ENCODE measurements at regions not wholly inside any gene's neighbourhood (a gene's known extent, or its start where the extent isn't known, plus 50 kb on each side); places are given as distances from the start of the nearest gene placed in this dataset.

GRCh38 chr3:28008235-28008634 lies 233.2 kb upstream of the CMC1 start:
- no peaks in the 10 kb centered on the region for H3K4me1 ChIP-seq (ENCODE audit: insufficient read depth, low read length, poor library complexity, severe bottlenecking)
- no peak overlapping the region for H3K4me3 ChIP-seq (ENCODE audit: low read depth, low read length, poor library complexity, severe bottlenecking)
- TF ChIP-seq CTCF (conservative IDR thresholded peaks at IDR 0.05; ENCODE audit: low read length) (no peak), EZH2phosphoT487 (IDR thresholded peaks at IDR 0.05; ENCODE audit: borderline replicate concordance, low read depth, low read length) (no peak)
- no peaks in the 10 kb centered on the region for H3K9me2 ChIP-seq (ENCODE audit: insufficient read depth, low read length)
- CTCF ChIA-PET (ENCODE audit: unreplicated experiment) = no interaction called here
- no peaks in the 10 kb centered on the region for H4K20me1 ChIP-seq (ENCODE audit: insufficient read depth, low read length)
- intact Hi-C loops (cut with micrococcal nuclease; ENCODE audit: unreplicated experiment) = no loop called here
- no peak overlapping the region for H3K4me2 ChIP-seq (ENCODE audit: low read length)
- no peaks in the 10 kb centered on the region for H3K79me2 ChIP-seq (ENCODE audit: insufficient read depth, low read depth, low read length)
- H3K9me3 ChIP-seq (ENCODE audit: low read length) = no peaks in the 10 kb centered on the region
- H2AFZ ChIP-seq (ENCODE audit: low read length) = no peak overlapping the region
- POLR2A ChIA-PET = interaction anchor here (0.6 kb wide), 1 partner anchor 58 kb away, joined by 3 read pairs; no protein-coding TSS in a partner anchor
- no peaks in the 10 kb centered on the region for H3K36me3 ChIP-seq (ENCODE audit: insufficient read depth, low read length)
- BruUV-seq (replicated peaks) = no TSS peak
- no peak overlapping the region for H3K27ac ChIP-seq (ENCODE audit: low read depth, low read length, poor library complexity, severe bottlenecking)
- DNase-seq (ENCODE audit: low spot score) = no peak

- no peaks in the 10 kb centered on the region for H3K4me1 ChIP-seq (ENCODE audit: insufficient read depth, low read length, poor library complexity, severe bottlenecking)
- intact Hi-C loops (cut with micrococcal nuclease; ENCODE audit: unreplicated experiment) = no loop called here
Measured at GRCh38 chr3:28012830-28013229, 228.6 kb upstream of the CMC1 start.

GRCh38 chr3:28013864-28014473 lies 227.4 kb upstream of the CMC1 start:
- Histone ChIP-seq H3K9me2 (ENCODE audit: insufficient read depth, low read length) (no peaks in the 10 kb centered on the region), H3K9me3 (ENCODE audit: low read length) (no peaks in the 10 kb centered on the region), H3K27ac (ENCODE audit: low read depth, low read length, poor library complexity, severe bottlenecking) (no peak overlapping the region), H3K4me1 (ENCODE audit: insufficient read depth, low read length, poor library complexity, severe bottlenecking) (no peaks in the 10 kb centered on the region), H3K36me3 (ENCODE audit: insufficient read depth, low read length) (no peaks in the 10 kb centered on the region), H2AFZ (ENCODE audit: low read length) (no peak overlapping the region), H3K79me2 (ENCODE audit: insufficient read depth, low read depth, low read length) (no peaks in the 10 kb centered on the region), H3K4me3 (ENCODE audit: low read depth, low read length, poor library complexity, severe bottlenecking) (no peak overlapping the region), H3K4me2 (ENCODE audit: low read length) (no peak overlapping the region), H4K20me1 (ENCODE audit: insufficient read depth, low read length) (no peaks in the 10 kb centered on the region)
- DNase-seq (ENCODE audit: low spot score) = no peak
- TF ChIP-seq EZH2phosphoT487 (IDR thresholded peaks at IDR 0.05; ENCODE audit: borderline replicate concordance, low read depth, low read length) = no peak
- TF ChIP-seq CTCF (conservative IDR thresholded peaks at IDR 0.05; ENCODE audit: low read length) = no peak
- CTCF ChIA-PET (ENCODE audit: unreplicated experiment) = no interaction called here
- intact Hi-C loops (cut with micrococcal nuclease; ENCODE audit: unreplicated experiment) = no loop called here
- no TSS peak for BruUV-seq (replicated peaks)
- POLR2A ChIA-PET = interaction anchor here (1.0 kb wide), 1 partner anchor 8 kb away, joined by 4 read pairs; no protein-coding TSS in a partner anchor

More at GRCh38 chr3:28012830-28013229, 228.6 kb upstream of the CMC1 start:
- BruUV-seq (replicated peaks) = no TSS peak
- ChIA-PET POLR2A (interaction anchor here (0.7 to 1.0 kb wide), 2 partner anchors 9 to 639 kb away, joined by 3 to 4 read pairs; no protein-coding TSS in a partner anchor), CTCF (ENCODE audit: unreplicated experiment) (no interaction called here)
- Histone ChIP-seq H4K20me1 (ENCODE audit: insufficient read depth, low read length) (no peaks in the 10 kb centered on the region), H3K27ac (ENCODE audit: low read depth, low read length, poor library complexity, severe bottlenecking) (no peak overlapping the region), H3K4me3 (ENCODE audit: low read depth, low read length, poor library complexity, severe bottlenecking) (no peak overlapping the region), H3K9me3 (ENCODE audit: low read length) (no peaks in the 10 kb centered on the region), H3K79me2 (ENCODE audit: insufficient read depth, low read depth, low read length) (no peaks in the 10 kb centered on the region), H3K9me2 (ENCODE audit: insufficient read depth, low read length) (no peaks in the 10 kb centered on the region), H3K36me3 (ENCODE audit: insufficient read depth, low read length) (no peaks in the 10 kb centered on the region), H2AFZ (ENCODE audit: low read length) (no peak overlapping the region), H3K4me2 (ENCODE audit: low read length) (no peak overlapping the region)
- TF ChIP-seq EZH2phosphoT487 (IDR thresholded peaks at IDR 0.05; ENCODE audit: borderline replicate concordance, low read depth, low read length) = no peak
- DNase-seq (ENCODE audit: low spot score) = no peak
